Endometrial microvascular endothelial cells (primary cell): ENCODE measurements at regions not wholly inside any gene's neighbourhood (a gene's known extent, or its start where the extent isn't known, plus 50 kb on each side); places are given as distances from the start of the nearest gene placed in this dataset.

ENCODE experiments used
- in situ Hi-C: cut with HindIII; loops from 2 replicates; pipeline ENCODE4 v1.10.0; 2017; ENCODE audit warnings: low sequenced_read_pairs, low pct_unique_long_range_greater_than_20kb; ENCODE audit errors: inconsistent ontology term

DNA sequence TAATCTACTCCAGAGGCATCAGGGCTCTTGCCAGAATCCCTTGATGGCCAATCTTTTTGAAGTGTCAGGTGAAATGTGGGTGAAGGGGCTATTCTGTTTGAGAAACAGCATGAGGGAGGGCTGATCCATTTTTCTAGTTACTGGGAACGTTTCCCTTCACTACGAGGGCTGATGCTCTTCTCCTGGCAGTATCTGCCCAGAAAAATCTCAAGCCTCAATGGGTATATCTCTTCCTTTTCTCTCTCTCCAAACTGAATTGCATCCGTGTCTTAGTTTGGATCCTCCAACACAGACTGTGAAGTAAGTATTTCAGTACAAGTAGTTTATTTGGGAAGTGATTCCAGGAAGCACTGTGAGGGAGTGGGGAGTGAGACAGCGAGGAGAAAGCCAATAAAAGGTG is 113.0 kb upstream of the NAV2 start:
- in situ Hi-C loops, result no loop called here

DNA sequence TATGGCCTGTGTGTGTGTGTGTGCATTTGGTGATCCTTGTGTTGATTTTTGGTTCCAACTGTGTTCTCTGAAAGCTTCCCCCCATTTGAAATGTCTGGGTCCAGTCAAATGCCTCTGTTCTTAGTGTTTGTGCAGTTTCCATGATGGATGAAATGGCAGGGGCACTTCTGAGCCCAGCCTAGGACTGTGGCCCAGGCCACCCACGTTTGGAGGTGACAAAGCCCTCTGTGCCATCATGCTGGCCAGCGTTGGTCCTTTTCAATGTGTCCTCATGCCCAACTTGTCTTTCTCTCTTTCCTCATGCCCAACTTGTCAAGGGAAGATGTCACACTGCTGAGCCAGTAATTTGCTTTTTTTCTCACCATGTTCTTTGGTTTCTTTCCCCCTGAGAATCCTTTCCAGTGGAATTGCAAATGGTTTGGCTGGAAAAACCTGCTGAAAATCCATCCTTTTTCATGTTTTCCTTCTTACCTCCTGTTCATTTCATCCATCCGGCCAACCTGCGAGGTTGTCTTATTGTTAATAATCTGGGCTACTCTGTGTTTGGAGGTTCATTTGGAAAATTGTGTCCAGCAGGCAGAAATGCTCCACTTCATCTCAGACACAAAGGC is 113.7 kb upstream of the NAV2 start:
- in situ Hi-C loops, result no loop called here

DNA sequence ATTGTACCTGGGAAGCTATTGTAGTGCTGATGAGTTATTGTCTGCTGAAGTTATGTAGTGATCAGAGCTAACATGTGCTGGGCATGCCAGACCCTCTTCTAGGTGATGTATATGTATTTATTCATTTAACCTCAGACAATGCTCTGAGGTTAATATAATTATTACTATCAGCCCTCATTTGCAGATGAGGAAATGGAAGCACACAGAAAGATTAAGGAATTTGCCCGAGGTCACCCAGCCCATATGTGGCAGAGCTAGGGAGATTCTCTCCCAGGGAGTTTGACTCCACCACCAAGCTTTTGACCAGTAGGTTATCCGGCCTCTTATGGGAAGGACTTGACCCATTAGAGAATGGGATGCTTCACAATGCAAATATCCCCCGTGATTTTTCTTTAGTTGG is 114.2 kb upstream of the NAV2 start:
- in situ Hi-C loops, result no loop called here

DNA sequence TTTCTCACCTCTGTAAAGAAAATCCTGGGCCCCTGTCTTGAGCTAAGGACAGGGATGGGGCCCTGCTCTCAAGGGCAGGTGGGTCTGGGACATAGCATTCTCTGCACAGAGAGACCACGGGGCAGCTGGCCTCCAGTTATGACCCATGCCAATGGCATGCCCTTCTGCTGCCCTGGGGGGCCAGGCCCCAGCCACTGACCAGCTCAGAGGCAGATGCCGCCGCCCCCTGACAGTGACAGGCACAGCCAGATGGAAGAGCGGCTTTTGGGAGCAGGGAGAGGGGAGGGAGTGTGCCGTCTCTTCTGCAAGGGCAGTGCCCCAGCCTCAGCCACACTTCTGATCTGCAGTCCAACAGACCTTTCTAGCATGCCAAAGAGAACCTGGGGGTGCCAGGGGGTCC is 114.8 kb upstream of the NAV2 start:
- in situ Hi-C loops, result no loop called here

DNA sequence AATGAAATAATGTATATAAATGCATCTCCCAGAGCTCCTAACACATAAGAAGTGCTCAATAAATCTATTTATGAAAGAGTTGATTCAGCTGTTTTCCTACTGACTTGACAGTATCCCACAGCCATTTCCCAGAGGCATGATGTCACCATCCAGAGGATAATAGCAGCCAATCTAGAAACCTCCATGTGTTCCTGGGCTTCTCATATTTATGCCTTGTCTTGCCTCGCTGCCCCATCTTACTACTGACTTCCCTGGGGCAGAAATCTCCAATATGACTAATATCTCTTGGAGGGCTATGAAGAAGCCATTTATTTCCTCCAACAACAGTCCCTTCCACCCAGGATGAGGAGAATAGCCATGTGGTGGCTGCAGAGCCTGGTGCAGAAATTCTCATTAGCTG is 115.4 kb upstream of the NAV2 start:
- in situ Hi-C loops, result no loop called here

DNA sequence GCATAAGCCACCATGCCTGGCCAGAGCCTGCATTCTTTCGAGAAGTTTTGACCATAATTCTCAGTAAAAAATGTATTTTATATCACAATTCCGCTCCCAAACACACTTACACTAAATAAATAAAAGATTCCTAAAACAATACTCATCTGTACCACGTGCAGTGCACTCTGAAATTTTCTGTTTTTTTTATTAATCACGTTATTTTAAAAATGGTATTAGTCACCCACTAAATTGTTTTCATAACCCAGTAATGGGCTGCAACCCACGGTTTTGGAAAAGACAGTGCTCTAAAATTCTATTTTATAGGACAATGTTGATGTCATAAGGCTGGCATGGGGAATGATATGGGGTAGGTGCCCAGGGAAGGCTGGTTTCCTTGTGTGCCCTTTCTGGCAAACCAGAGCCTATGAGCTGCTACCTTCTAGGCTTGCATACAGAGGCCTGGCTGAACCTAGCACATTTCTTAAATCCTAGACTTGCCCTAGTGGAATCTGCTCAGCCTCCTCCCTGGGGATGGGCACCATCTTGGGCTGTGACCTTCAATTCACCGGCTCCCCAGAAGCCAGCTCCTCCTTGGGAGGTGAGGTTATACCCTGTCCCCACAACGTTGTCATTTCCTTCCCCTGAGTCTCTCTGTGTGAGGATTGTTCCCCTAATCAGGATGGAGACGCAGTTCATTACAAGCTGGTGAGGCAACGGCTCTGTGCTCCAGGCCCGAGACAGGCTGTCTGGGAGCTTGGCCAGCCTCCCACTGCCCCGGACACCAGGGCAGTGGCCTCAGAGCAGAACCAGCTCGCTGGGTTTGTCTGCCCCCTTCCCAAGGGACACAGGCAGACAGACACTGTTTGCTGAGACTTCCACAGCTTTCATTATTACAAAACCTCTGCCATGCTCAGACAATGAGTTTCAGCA is 116.5 kb upstream of the NAV2 start:
- in situ Hi-C loops, result no loop called here

DNA sequence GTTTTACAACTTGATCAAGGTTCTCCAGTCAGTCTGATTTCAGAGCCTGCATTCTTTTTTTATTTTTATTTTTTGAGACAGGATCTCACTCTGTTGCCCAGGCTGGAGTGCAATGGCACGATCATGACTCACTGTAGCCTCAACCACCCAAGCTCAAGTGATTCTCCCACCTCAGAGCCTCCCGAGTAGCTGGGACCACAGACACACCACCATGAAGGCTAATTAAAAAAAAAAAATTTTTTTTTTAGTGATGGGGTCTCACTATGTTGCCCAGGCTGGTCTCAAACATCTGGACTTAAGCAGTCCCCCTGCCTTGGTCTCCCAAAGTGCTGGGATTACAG is 117.2 kb upstream of the NAV2 start:
- in situ Hi-C loops, result no loop called here

DNA sequence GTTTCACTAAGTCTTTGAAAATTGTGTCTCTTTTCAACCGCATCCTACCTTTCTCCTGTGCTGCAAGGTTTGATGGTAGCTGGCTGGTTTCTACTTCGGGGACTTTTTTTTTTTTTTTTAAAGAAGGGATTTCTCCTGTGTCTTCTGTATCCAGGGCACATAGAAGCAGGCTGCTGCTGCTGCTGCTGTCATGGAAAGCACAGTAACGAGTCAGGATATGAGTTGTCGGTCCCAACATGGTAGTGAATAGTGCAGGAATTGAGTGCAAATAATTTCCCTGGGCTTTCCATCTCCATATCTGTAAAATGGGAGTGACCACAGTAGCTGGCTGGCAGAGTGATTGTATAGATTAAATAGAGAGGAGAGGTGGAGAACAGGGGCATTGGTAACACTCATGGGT is 118.3 kb upstream of the NAV2 start:
- in situ Hi-C loops, result no loop called here

DNA sequence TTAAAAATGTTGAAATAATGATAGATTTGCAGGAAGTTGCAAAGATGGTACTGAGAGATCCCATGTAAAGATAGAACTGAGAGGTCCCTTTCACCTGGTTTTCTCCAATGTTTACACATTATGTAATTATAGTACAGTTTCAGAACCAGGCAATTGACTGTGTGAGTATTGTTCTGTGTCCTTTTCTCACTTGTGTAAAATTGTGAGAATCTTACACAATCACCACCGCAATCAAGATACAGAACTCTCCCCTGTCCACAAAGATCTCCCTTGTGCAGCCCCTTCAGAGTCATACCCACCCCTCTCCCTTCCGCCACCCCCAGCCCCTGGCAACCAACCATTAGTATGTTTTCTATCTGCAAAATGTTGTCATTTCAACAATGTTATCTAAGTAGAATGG is 119.8 kb upstream of the NAV2 start:
- in situ Hi-C loops, result no loop called here

DNA sequence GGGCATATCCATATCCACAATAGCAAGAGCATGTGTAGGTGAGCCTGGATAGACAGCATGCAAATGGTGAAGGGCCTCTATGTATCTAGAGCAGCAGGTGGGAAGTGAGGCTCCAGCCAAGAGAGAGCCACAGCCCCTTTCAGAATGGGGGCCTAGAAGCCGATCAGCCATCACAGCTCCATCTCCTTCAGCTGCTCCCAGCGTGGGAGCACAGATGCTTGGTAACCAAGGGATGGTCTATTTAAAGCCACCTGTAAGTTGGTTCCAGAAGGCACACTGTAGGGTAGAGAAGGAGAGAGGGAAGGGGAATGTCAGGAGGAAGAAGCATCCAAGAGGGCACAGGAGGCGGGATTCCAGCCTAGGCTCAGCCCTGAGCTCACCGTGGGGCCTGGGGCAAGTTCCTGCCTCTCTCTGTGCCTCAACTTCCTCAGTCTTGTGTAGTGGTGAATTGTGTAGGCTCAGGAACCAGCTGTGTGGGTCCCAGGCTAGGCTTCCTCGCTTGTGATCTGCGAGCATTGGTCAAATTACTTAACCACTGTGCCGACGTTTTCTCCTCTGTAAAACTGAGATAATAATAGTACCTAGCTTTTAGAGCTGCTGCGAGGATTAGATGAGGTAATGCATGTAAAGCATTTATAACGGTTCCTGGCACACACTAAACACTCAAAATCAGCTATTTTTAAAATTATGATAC is 122.9 kb upstream of the NAV2 start:
- in situ Hi-C loops, result no loop called here

DNA sequence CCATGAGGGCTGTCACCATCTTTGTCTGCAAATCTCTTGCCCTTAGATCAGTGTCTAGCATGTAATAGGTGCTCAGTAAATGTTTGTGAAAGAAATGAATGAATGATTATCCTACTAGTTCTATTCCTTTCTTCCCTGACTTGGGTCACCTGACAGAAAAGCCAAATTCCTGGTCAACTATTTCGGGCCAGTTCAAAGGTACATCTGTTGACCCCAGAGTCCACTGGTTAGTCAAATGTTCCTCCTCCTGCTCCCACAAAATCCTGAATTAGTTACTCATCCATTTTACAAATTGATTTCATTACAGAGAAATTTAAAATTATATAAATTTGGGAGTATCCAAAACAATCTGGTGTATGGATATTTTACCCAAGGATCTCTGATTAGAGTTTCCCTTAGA is 124.7 kb upstream of the NAV2 start:
- in situ Hi-C loops, result no loop called here

DNA sequence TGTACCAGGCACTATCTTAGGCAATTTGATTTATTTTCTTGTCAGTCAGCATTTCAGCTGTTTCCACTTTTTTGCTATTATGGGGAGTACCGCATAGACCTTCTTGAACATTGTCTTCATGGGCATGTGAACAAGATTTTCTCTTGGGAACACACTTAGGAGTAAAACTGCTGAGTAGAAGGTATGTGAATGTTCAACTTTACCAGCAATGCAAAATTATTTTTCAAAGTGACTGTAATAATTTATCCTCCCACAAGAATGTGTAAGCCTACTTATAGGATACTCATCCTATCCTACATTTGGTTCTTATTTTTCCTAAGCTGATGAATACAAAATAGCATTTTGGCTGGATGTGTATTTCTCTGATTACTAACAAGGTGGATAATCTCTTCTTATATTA is 132.0 kb upstream of the NAV2 start:
- in situ Hi-C loops, result no loop called here

DNA sequence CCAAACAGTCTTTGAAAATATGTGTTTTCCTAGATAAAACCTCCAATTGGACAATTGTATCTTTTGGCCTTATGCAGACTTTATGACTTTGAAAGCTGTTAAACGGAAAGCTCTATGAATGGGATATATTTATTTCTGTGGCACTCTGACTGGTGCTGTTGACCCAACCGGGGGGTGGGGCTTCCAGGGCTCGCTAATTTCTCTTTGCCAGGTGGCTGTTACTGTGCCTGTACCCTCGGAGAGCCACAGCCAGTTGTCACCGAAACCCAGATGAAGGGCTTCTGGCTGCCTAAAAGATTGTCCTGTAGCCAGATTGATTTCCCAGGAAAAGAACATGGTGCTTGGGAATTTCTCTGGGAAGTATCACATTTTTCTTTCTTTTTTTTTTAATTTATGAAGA is 132.7 kb upstream of the NAV2 start:
- in situ Hi-C loops, result no loop called here

DNA sequence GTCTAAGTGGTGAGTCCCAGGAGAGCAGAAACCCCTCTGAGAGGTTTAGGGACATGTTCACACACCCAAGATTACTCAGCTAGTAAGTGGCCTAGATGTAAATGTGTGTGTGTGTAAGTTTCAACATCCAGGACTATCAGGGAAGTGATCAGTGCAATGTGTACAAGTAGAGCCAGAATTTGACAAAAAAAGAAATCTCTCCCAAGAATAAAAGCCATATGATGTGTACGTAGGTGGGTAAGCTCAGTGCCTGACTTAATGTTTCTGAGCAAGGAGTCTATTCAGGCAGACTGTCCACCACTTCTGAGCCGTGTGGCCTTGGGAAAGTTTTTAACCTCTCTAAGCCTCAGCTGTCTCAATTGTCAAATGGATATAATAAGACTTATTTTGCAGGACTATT is 133.8 kb upstream of the NAV2 start:
- in situ Hi-C loops, result no loop called here

DNA sequence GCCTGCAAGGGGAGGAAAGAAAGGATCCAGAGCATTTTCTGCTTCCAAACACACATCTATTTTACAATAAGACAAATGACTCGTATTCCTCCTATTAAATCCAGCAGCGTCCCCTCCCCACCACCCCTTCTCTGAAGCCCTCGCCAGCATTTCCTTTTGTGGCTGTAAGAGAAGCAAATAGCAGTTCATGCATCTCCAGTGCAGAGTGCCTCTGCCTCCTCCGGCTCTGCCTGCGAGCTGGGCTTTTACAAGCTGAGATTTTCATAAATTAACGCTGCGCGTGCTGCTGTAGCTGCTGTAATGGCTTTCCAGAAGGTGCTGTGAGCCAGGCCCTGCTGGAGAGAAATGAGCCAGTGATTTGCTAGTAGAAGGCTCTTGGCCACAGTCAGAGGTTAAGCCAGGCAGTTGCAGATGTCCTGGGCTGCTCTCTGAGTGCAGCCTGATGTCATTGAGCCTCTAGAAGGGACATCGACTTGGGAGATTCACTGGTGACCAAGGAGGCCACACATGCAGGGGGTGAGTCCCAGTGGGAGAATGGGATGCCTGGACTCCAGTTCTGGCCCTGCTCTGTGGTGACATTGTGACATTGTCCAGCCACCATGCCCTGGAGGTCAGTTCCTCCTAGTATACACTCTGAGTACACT is 134.5 kb upstream of the NAV2 start:
- in situ Hi-C loops, result no loop called here

DNA sequence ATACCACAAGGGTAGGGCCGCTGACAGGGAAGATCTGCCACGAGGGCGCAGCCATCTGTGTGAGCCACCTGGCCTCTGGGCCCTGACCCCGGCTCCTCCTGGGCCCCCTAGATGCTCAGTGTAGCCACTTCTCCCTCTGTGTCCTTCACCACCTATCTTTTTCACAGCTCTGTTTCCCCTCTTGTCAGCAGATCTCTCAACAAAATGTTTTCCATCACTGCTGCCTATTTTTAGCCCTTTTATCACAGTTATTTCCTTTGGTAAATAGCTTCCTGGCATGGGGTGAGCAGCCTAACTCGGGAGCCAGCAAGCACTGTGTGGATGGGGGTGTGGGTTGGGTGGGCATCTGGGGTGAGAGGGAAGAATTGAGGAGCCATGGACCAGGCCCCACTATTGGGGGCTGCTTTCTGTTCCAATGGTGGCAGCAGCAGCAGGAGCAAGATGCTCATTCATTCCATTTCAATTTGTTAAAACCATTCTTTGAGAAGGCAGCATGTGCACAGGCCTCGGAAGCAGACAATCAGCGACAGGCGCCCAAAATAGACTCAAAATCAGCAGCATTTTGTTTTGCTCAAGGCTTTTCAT is 135.2 kb upstream of the NAV2 start:
- in situ Hi-C loops, result no loop called here

DNA sequence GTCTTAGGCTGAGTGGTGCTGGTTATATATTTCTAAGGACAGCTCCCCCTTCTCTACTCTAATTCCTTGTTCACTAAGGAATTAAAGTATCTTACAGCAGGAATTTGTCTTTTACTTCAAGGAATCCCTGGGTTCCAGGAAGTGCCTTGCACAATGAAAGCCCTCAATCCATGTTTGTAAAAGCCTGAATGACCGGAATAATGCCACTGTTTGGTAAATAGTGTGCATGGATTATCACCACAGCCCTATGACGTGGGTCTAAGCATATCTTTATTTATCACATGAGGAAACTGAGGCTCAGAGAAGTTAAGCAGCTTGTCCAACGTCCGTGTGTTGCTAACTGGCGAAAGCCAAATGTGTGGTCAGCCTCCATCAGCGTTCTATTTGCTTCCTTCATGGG is 135.7 kb upstream of the NAV2 start:
- in situ Hi-C loops, result no loop called here

DNA sequence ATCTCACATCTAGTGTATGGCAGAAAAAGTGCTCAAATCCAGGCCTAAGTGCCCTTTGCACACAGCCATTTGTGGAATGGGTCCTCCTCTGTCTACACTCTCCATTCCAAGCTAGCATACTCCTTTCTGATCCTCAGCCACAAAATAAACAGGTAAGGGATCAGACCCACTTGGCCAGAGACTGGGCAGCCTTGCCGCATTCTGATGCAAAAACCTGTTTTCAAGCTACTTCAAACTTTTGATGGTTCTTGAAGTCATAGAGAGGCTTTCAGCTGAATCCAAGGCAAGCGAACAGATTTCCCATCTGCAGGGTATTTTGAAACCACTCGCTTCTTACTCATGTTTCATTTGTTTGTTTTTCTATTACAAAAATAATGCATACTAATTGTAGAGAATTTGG is 136.6 kb upstream of the NAV2 start:
- in situ Hi-C loops, result no loop called here

DNA sequence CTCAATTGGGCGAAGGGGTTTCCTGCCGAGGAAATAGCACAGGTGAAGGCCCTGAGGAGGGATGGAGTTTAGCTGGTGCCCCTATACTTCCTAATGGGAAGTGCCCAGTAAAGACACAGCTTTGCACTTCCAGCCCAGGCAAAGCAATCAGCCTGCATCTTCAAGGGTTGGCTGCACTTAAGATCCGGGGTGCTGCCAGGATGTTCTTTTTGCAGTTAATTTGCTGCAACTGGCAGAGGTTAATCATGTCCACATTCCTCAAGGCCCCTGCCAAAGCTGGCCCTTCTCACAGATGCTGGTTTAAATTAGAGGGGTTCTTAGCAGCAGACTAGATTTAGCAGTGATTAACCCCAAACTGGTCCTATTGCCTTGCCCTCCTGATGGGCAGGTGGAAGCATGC is 137.7 kb upstream of the NAV2 start:
- in situ Hi-C loops, result loop anchor here (25.0 kb wide), 1 partner anchor 312 kb away; no protein-coding TSS in a partner anchor
